ENCODE measurements at regions not wholly inside any gene's neighbourhood (a gene's known extent, or its start where the extent isn't known, plus 50 kb on each side); places are given as distances from the start of the nearest gene placed in this dataset.
"Not testable (repeated sequence)": the region's sequence is repeated elsewhere in the genome, so short reads cannot be mapped to it uniquely, and the experiment has no call there.

GRCh38 chr18:73352546-73352945 is 484.8 kb upstream of the NETO1 start:
- no peak overlapping the region for H3K4me3 ChIP-seq (ENCODE audit: low read depth, low read length)
- no peak for DNase-seq (ENCODE audit: low read depth)
- no peak for TF ChIP-seq CTCF (conservative IDR thresholded peaks at IDR 0.05; ENCODE audit: low read depth, low read length)

- DNase-seq (ENCODE audit: low read depth), result peak; percentile 88
- no peak for TF ChIP-seq CTCF (conservative IDR thresholded peaks at IDR 0.05; ENCODE audit: low read depth, low read length)
- H3K4me3 ChIP-seq (ENCODE audit: low read depth, low read length), result peak overlapping the region; percentile 47
Measured at GRCh38 chr18:73340135-73340977, 472.6 kb upstream of the NETO1 start.

- DNase-seq (ENCODE audit: low read depth), result no peak
- no peak overlapping the region for H3K4me3 ChIP-seq (ENCODE audit: low read depth, low read length)
- no peak for TF ChIP-seq CTCF (conservative IDR thresholded peaks at IDR 0.05; ENCODE audit: low read depth, low read length)
Measured at GRCh38 chr18:73331212-73331772, 463.5 kb upstream of the NETO1 start.

- H3K4me3 ChIP-seq (ENCODE audit: low read depth, low read length); DNase-seq (ENCODE audit: low read depth): not testable (repeated sequence)
Measured at GRCh38 chr18:73330106-73330505, 462.3 kb upstream of the NETO1 start.

- not testable (repeated sequence) for DNase-seq (ENCODE audit: low read depth); H3K4me3 ChIP-seq (ENCODE audit: low read depth, low read length)
Measured at GRCh38 chr18:73324187-73324831, 456.5 kb upstream of the NETO1 start.

GRCh38 chr18:73318739-73319479 is 451.1 kb upstream of the NETO1 start:
- no peak for DNase-seq (ENCODE audit: low read depth)
- TF ChIP-seq CTCF (conservative IDR thresholded peaks at IDR 0.05; ENCODE audit: low read depth, low read length), result no peak
- no peak overlapping the region for H3K4me3 ChIP-seq (ENCODE audit: low read depth, low read length)

- no peak for TF ChIP-seq CTCF (conservative IDR thresholded peaks at IDR 0.05; ENCODE audit: low read depth, low read length)
- no peak overlapping the region for H3K4me3 ChIP-seq (ENCODE audit: low read depth, low read length)
- no peak for DNase-seq (ENCODE audit: low read depth)
Measured at GRCh38 chr18:73316513-73316912, 448.7 kb upstream of the NETO1 start.

Measured in epithelial cell of proximal tubule (primary cell).